Fibroblast of the conjunctiva (primary cell): ENCODE measurements at regions not wholly inside any gene's neighbourhood (a gene's known extent, or its start where the extent isn't known, plus 50 kb on each side); places are given as distances from the start of the nearest gene placed in this dataset.
"Not testable (repeated sequence)": the region's sequence is repeated elsewhere in the genome, so short reads cannot be mapped to it uniquely, and the experiment has no call there.

Source experiments
- DNase-seq: peaks from one replicate; pipeline ENCODE4 v3.0.0-alpha.2; 2010; ENCODE audit warnings: low read depth

GRCh38 chr7:83827036-83827435 is 178.1 kb upstream of the SEMA3E start:
- DNase-seq = peak; percentile 16

DNA sequence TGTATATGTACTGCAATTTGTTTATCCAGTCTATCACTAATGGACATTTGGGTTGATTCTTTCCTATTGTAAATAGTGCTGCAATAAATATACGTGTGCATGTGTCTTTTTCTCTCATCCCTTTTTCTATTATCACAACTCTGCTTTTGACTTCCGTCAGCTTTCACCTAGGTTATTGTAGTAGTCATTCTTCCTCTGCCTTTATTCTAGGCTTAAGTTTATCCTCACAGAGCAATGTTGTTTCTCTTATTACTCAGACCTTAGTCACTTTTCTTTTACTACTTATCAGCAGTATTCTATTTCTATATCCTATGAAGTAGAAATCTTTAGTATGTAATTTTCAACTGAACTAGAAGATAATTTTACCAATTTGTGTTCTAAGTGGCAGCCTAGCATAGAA is 175.3 kb upstream of the SEMA3E start:
- DNase-seq = no peak

- no peak for DNase-seq
Observed at GRCh38 chr7:83821866-83822265, 172.9 kb upstream of the SEMA3E start.

- DNase-seq = no peak
Observed at GRCh38 chr7:83820641-83821040, 171.7 kb upstream of the SEMA3E start.

DNA sequence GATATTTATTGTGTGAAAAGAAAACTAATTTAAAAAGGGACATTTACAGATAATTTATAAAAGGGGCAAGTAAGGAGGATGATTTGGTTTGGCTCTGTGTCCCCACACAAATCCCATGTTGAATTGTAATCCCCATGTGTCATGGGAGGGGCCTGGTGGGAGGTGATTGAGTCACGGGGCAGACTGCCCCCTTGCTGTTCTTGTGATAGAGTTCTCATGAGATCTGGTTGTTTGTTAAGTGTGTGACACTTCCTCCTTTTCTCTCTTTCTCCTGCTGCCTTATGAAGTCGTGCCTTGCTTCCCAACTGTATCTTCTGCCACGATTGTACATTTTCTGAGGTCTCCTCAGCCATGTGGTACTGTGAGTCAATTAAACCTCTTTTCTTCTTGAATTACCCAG is 171.0 kb upstream of the SEMA3E start:
- no peak for DNase-seq

DNA sequence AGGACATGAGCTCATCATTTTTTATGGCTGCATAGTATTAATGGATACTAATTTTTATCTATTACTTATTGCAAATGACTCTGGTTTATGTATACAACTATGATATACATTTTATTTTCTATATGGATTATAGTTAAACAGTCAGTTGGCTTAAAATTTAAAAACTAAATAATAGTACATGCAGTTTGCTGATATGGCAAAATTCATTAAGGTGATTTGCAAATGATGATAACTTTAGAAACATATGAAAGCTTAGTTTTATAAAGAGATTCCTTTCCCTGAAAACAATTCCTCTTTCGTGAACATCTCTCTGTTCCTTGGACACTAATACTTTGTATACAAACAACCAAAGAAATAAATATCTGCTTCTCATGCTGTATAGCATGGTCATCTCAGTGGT is 165.5 kb upstream of the SEMA3E start:
- DNase-seq = no peak

DNA sequence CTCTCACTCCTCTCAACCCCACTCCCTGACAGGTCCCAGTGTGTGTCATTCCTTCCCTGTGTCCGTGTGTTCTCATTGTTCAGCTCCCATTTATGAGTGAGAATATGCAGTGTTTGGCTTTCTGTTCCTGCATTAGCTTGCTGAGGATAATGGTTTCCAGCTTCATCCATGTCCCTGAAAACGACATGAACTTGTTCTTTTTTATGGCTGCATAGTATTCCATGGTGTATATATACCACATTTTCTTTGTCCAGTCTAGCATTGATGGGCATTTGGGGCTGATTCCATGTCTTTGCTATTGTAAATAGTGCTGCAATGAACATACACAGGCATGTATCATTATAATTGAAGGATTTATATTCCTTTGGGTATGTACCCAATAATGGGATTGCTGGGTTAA is 163.6 kb upstream of the SEMA3E start:
- not testable (repeated sequence) for DNase-seq

DNA sequence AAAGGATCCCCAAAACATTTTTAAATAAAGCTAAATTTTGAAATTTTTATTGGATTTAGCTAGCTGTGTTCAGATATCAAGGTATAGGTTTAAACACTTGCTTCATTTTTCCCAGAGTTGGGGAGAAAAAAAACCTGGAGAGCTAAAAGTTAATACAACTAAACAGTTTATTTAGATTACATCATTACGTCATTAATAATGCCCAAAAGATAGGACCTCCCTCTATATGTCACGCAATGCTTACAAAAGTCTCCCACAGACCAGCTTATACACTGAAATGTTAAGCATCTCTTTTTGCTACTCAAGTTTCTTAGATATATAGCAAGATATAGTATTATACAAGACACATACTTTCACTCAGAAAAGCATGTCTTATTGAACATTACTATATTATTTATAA is 160.0 kb upstream of the SEMA3E start:
- DNase-seq = no peak

DNA sequence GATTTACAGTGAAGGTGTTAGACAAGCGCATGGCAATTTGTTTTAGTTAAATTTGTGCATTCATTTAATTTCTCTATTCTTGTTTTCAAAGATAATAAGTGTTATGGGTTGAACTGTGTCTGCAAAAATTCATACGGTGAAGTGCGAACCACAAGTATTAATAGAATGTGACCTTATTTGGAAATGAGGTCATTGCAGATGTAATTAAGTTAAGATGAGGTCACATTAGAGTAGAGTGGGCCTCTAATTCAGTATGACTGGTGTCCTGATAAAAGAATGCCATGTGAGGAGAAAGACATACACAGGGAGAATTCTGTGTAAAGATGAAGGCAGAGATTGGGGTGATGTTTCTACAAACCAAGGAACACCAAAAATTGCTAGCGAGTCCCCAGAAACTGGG is 158.8 kb upstream of the SEMA3E start:
- DNase-seq = no peak

- DNase-seq = no peak
Observed at GRCh38 chr7:83806538-83806937, 157.6 kb upstream of the SEMA3E start.

GRCh38 chr7:83799333-83799732 is 150.4 kb upstream of the SEMA3E start:
- DNase-seq = no peak

DNA sequence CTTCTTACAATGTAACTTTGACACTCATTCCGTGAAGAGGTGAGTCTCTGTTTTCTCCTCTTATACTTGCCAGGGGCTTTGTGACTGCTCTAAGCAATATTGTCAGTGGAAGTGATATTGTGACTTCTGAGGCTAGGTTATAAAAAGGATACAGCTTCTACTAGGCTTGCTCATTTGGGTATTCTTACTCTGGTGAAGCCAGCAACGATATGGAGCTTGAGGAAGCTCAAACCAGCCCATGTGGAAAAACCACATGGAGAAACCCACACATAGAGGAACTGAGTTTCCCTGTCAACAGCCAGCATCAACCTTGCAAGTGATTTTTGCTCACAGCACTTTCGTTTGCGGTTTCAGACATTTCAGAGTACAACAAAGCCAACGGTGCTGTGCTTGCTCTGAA is 149.6 kb upstream of the SEMA3E start:
- DNase-seq = no peak

- no peak for DNase-seq
Observed at GRCh38 chr7:83796760-83797159, 147.8 kb upstream of the SEMA3E start.

GRCh38 chr7:83794829-83795228 is 145.9 kb upstream of the SEMA3E start:
- DNase-seq = no peak

GRCh38 chr7:83793558-83793957 is 144.6 kb upstream of the SEMA3E start:
- no peak for DNase-seq

DNA sequence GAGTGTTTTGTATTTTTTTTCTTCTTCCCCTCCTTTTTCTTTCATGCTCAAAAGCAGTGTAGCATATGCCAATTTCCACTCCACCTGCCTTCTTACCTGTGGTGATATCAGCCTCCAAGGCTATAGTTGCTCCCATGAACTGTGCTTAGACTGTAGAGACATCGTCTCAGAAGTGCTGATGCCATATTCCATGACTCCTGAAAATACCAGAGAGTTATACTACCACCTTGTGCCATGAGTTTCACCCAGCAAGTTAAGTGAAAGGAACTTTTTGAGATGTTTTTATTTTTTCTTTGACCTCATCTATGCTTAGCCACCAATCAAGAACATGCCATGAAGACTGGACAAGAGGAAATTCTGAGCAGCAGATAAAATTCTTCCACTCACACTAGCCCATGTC is 142.8 kb upstream of the SEMA3E start:
- no peak for DNase-seq

GRCh38 chr7:83786858-83787257 is 137.9 kb upstream of the SEMA3E start:
- DNase-seq = no peak

DNA sequence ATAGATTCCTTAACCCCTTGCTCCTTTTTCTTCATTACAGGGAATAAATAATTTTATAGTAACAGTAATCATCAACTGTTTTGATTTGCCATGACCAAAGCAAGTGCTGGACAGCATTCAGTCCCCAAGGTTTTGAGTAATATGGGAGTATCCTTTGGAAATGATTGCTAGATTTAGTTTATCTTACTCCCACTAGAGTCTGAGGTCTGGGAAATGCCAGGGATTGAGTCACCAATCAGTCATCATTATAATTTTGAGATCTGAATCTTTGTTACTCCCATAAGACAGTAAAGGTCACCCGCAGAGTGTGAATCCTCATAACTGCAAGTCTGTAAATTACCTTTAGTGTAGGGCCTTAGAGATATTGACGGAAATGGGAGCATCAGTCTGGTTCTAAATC is 133.7 kb upstream of the SEMA3E start:
- DNase-seq = no peak

DNA sequence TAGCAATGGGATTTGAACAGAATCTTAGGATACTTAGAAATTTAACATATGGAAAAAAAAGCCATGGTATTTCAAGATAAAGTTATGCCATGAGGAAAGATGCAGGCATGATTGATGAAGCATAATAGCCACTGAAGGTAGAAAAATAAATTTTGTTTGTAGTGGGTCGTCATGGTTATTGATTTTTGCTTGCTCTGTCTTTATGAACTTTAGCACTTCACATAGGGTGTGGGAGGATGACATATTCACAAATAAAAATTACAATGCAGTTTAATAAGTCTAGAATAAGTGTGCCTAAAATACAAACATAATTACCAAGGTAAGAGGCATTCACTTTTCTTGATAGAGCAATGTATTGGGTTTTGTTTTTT is 129.1 kb upstream of the SEMA3E start:
- no peak for DNase-seq

- no peak for DNase-seq
Observed at GRCh38 chr7:83777406-83778072, 128.6 kb upstream of the SEMA3E start.

DNA sequence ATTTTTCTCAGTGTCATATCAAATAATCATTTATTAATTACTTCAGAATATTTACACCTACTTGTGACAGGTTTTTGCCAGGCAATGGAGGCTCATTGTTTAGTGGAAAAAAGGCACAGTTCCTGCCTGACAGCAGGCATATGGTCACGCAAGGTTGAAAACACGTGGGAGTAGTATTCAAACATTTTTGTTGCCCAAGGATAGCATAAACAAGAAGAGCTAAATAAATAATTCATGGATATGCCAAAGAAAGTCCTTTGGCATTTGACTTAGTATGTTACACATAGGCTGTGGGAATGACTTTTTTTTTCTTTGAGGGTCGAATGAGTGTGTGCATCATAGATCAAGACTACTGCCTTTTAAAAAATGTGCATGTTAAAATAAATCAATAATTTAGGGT is 120.5 kb upstream of the SEMA3E start:
- DNase-seq = no peak

GRCh38 chr7:83751217-83751616 is 102.3 kb upstream of the SEMA3E start:
- peak; percentile 3 for DNase-seq

DNA sequence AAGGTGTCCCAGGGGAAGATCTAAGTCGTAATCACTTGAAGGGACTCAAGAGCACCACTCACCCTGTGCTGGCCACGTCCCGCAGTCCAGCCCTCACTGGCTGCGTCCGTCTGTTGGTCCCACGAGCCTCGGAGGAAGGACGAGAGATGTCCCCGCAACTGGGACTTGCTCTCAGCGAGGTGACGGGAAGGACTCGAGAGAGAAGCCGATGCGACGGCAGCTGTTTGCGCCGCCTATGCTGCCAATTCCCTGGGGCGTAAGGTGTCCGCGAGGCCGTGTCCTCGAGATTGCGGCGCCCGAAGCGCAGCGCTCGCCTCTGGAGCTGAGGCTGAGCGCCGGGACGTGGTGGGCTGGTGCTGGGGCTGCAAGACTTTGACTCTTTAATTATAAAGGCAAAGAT is 100.6 kb upstream of the SEMA3E start:
- DNase-seq = no peak

- no peak for DNase-seq
Observed at GRCh38 chr7:83739527-83739926, 90.6 kb upstream of the SEMA3E start.
